DMS 273 (cell line): ENCODE measurements at regions not wholly inside any gene's neighbourhood (a gene's known extent, or its start where the extent isn't known, plus 50 kb on each side); places are given as distances from the start of the nearest gene placed in this dataset.

Experiments
- DNase-seq: peaks from one replicate; lab custom pipeline; 2025; ENCODE audit not compliant: unreplicated experiment; lab: John Stamatoyannopoulos, UW

DNA sequence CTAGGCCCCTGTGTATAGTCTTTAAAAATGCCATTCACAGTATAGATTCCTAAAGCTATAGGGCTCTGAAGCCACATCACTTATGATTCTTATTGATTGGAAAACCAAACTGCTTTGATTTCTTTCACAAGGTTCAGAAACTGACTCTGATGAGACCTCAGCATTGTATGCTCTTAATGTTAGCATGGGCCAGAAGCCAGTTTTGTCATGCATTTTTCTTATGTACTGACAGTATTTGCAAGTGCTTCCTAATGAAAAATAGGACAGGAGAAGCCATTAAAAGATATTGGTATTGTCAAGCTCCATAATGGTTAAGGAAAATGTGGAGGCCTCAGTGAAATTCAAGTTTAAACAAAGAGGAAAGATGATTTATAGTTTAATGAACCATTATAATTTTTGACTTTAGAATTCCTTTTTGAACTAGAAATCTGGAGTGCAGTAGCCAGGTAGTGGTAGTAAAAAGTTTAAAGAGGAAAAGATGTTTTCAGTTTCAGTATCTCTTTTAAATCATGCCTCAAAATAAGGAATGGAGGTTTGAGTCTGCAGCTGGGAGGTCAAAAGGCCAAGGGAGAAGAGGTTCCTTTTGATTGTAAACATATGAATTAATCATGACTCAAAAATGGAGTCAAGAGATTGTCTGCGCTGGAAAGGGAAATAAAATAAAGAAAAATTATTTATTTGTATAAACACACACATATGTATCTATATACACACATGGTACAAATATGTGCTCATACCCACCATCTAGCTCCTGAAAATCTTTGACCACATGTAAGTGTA is 388.1 kb upstream of the PRICKLE1 start:
- DNase-seq = no peak

- no peak for DNase-seq
Observed at GRCh38 chr12:42976620-42977019, 387.1 kb upstream of the PRICKLE1 start.

DNA sequence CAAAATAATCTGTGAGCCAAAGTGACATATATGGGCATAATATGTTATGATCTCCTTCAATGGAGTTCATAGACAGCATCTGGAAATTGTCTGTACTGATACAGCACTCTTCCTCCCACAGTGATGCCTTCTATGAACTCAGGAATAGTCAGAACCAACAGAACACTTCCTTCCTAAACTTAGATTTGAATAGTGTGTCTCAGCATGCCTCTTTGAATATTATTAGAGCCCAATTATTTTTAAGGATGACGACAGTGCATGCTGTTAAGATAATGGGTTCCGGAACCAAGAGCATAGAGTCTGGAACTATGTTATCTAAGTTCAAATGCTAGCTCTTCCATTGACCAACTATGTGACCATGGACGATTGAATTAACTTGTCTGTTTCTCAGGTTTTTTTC is 386.6 kb upstream of the PRICKLE1 start:
- no peak for DNase-seq

GRCh38 chr12:42969355-42969754 is 379.8 kb upstream of the PRICKLE1 start:
- DNase-seq = no peak

DNA sequence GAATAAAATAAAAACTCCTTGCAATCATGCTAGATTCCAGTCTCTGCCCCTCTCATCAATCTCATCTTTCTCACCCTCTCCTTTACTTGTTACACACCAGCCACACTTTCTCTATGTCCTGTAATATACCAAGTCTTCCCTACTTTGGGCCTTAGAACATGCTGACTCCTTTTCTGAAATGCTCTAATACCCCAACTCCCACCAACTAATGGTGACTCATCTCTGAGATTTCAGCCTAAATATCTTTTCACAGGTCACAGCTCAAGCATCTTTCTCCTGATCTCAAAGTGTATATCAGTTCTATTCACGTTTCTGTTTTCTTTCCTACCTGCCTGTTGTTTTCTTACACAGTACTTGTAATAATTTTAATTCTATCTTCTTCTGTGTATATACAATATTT is 378.9 kb upstream of the PRICKLE1 start:
- no peak for DNase-seq

- DNase-seq = no peak
Observed at GRCh38 chr12:42967850-42968249, 378.3 kb upstream of the PRICKLE1 start.

GRCh38 chr12:42963988-42964387 is 374.4 kb upstream of the PRICKLE1 start:
- DNase-seq = peak; percentile 19

DNA sequence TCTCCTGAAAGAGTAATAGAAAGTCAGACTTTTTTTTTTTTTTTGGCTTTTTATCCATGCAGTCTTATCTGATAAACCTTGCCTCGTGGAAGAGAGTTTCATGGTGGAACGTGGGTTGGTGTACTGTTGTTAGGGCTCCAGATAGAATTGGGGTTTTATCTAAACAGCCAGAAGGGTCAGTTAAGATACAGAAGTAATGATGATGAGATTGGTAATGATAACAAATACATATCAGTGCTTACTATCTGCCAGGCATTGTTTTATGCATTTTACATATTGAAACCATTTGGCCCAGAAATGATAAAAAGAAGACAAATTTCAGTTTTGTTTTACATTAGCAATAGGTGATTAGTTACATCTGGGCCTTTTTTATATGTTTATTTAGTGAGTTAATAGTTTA is 372.8 kb upstream of the PRICKLE1 start:
- no peak for DNase-seq

DNA sequence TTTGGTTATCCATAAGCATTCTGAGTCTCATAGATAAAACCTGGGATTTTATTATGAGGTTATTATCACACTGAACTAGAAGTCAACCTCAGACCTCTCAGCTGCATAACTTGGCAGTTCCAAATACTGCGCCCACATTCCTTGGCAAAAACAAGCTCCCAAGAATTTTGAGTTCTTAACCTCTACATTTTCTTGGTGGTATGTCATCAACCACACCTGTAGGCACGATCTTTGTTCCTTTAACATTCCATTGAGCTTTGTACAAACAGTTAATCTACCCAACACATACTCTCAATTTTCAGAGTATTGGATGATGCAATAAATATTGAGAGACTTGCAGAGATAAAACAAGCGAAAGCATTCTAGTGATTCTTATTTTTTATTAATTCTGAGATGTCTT is 371.8 kb upstream of the PRICKLE1 start:
- no peak for DNase-seq

DNA sequence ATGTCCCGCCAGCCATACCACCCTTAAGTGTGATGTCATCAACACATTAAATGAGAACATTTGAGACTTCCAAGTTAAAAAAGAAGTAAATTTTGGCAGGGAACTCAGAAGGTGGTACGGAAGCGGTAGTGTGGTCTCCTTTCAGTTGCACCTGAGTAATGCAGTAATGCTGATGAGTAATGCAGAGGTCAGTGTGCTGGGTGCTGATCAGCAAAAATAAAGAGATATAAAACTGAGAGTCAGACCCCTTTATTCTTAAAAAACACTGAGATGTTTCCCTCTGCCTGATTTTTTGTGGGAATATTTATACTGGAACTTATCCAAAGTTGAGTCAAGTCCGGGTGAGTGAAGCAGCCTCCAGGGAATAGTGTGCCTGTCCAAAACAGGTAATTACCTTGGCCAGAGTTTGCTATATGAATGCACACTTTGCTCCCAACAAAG is 370.6 kb upstream of the PRICKLE1 start:
- DNase-seq = peak; percentile 34

GRCh38 chr12:42958291-42958674 is 368.7 kb upstream of the PRICKLE1 start:
- DNase-seq = peak; percentile 86

- DNase-seq = peak; percentile 33
Observed at GRCh38 chr12:42957561-42958290, 368.2 kb upstream of the PRICKLE1 start.

- DNase-seq = peak; percentile 82
Observed at GRCh38 chr12:42957136-42957535, 367.6 kb upstream of the PRICKLE1 start.

DNA sequence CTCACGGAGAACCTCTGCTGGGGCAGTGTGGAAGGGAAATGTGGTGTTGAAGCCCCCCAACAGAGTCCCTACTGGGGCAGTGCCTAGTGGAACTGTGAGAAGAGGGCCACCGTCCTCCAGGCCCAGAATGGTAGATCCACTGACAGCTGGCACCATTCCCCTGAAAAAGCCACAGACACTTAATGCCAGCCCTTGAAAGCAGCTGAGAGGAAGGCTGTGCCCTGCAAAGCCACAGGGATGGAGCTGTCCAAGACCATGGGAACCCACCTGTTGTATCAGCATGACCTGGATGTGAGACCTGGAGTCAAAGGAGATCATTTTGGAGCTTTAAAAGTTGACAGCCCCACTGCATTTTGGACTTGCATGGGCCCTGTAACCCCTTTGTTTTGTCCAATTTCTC is 363.5 kb upstream of the PRICKLE1 start:
- no peak for DNase-seq

GRCh38 chr12:42946871-42947381 is 357.4 kb upstream of the PRICKLE1 start:
- DNase-seq = peak; percentile 85

DNA sequence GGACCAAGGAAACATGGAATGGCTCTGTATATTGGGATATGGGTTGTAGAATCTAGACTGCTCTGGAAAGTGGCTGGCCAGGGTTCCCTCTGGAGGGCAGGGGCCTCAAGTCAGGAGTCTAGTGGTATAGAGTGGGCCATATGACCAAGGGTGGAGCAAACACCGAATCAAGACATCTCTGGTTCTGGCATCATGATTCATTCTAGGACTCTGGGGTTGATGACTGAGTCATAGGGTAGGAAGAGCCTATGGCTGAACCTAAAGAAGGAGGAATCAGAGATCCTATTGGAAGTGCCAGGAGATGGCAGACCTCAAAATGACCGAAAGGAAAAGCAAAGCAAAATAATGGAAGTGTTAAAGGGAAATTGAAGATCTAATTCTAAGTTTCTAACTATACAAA is 356.4 kb upstream of the PRICKLE1 start:
- DNase-seq = no peak

GRCh38 chr12:42944516-42944915 is 355.0 kb upstream of the PRICKLE1 start:
- no peak for DNase-seq

GRCh38 chr12:42936991-42937390 is 347.4 kb upstream of the PRICKLE1 start:
- no peak for DNase-seq

DNA sequence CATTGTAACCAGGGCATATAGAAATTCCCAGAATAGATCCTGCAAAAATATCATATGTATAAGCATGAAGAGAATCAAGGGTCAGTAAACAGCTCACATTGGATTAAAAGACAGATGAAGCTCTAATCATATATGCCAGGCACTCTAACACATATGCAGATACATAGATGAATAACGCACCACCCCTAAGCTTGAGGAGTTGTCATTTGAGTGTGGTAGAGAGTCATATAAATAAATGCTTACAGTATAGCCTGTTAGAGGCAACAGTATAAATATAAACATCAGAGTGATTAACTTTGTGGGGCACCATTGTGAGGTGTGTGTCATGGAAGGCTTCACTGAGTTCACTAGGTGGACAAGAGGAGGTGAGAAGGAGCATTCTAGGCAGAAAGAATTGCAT is 346.7 kb upstream of the PRICKLE1 start:
- DNase-seq = no peak

DNA sequence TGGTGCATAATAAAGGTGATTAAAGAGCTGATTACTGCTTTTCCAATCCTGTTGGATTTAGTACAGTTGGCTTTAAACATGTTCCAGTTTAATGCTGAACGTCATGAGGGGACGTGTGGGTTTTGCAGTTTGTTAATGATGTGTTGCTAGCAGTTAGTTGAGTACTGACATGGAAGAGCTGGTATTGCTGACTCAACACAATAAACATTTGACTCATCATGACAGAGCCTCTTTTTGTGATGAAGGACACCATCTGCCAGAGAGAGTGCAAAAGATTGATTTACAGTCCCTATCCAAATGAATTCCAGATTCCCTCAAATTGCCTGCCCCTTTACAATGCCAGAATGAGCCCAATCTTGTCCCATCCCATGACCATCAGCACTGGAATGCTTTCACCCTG is 346.2 kb upstream of the PRICKLE1 start:
- peak; percentile 4 for DNase-seq

DNA sequence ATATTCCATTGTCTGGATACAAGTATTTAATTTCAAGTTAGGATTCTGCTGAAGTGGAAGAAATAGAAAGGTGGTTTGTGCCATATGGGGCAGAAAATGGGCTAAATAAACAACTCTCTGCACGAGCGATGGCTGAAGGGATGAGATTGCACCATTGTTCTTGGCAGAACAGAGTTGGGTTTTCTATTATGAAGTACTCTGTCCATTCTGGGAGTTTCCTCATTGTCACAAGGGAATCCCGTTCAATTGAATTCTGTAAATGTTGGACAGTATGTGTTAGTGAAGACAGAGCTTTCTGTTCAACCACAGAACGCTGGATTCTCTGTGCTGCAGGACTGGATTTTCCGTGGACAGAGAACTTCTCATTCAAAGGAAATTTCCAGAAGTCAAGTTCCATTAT is 345.5 kb upstream of the PRICKLE1 start:
- DNase-seq = no peak

- DNase-seq = no peak
Observed at GRCh38 chr12:42933461-42934081, 344.0 kb upstream of the PRICKLE1 start.
